Transverse colon (tissue), 4 donors: ENCODE measurements at regions not wholly inside any gene's neighbourhood (a gene's known extent, or its start where the extent isn't known, plus 50 kb on each side); places are given as distances from the start of the nearest gene placed in this dataset.

ENCODE experiments used
- DNase-seq: peaks from one replicate; pipeline ENCODE4 v3.0.0-alpha.2; 2019
- H3K27ac ChIP-seq, 4 donors: fragments of 200-600 bp; sonication (generic); 2 replicates each; pipeline ENCODE4 v1.5.1; 2016 to 2018; ENCODE audit warnings: inconsistent platforms in 4 of 4
- H3K27me3 ChIP-seq: fragments of 200-600 bp; sonication (generic); 2 replicates; pipeline ENCODE4 v1.5.1; 2017; ENCODE audit warnings: inconsistent platforms
- H3K36me3 ChIP-seq, 4 donors: fragments of 200-600 bp; sonication (generic); 2 replicates each; pipeline ENCODE4 v1.5.1; 2017 to 2019; ENCODE audit warnings: inconsistent platforms in 4 of 4
- H3K4me1 ChIP-seq, 4 donors: fragments of 200-600 bp; sonication (generic); 2 replicates each; pipeline ENCODE4 v1.5.1; 2017 to 2020; ENCODE audit warnings: inconsistent platforms in 4 of 4
- H3K4me3 ChIP-seq, 4 donors: fragments of 200-600 bp; sonication (generic); 1 replicate in 1 of 4; 2 replicates in 3 of 4; pipeline versions ENCODE4 v1.5.1 to v1.6.1; 2017 to 2019; ENCODE audit warnings: inconsistent platforms in 4 of 4
- H3K9me3 ChIP-seq, 2 donors: fragments of 200-600 bp; sonication (generic); 2 replicates each; pipeline ENCODE4 v1.5.1; 2017 to 2019; ENCODE audit warnings: inconsistent platforms in 2 of 2
- EP300 ChIP-seq: sonication (generic); formaldehyde crosslinking; IDR thresholded peaks from one replicate; pipeline ENCODE4 v1.6.1; 2017; ENCODE audit warnings: antibody characterized with exemption, low read depth
- POLR2A ChIP-seq: fragments of 450-650 bp; IDR thresholded peaks from one replicate; pipeline ENCODE4 v1.6.1; 2016; ENCODE audit warnings: antibody characterized with exemption, mild to moderate bottlenecking, moderate library complexity
- POLR2AphosphoS5 ChIP-seq, 3 donors: sonication (generic); formaldehyde crosslinking; IDR thresholded peaks; one replicate each; pipeline ENCODE4 v1.6.1; 2016; ENCODE audit warnings: antibody characterized with exemption in 3 of 3
- WGBS, 2 donors: methylation state at CpG; one replicate each; pipeline ENCODE4 v1.1.5; 2018; ENCODE audit warnings: low coverage in 1 of 2; 5-methylcytosine and 5-hydroxymethylcytosine counted together
- in situ Hi-C, 4 donors: fragments of 200-750 bp; cut with MboI; loops; one replicate each; pipeline versions ENCODE4 v1.15.0 to v1.15.1; 2017; ENCODE audit warnings: low sequenced_read_pairs in 3 of 4, low pct_ligation_motif_present in 1 of 4, low pct_unique_long_range_greater_than_20kb in 1 of 4
- intact Hi-C: fragments of 100-400 bp; cut with DNase I; formaldehyde crosslinking; loops from one replicate; pipeline ENCODE4 v1.15.1; 2023; ENCODE audit warnings: low total_unique reads
- TF ChIP-seq, protein P1 (sequence below), 5 experiments: fragments of 200-600 bp in 3 of 5; fragments of 450-650 bp in 2 of 5; sonication (generic) in 3 of 5; IDR thresholded peaks; 1 replicate in 2 of 5; 2 replicates in 3 of 5; pipeline ENCODE4 v1.5.1; 2016 to 2017; ENCODE audit warnings: antibody characterized with exemption in 5 of 5, inconsistent platforms in 3 of 5, mild to moderate bottlenecking in 2 of 5, moderate library complexity in 1 of 5

DNA sequence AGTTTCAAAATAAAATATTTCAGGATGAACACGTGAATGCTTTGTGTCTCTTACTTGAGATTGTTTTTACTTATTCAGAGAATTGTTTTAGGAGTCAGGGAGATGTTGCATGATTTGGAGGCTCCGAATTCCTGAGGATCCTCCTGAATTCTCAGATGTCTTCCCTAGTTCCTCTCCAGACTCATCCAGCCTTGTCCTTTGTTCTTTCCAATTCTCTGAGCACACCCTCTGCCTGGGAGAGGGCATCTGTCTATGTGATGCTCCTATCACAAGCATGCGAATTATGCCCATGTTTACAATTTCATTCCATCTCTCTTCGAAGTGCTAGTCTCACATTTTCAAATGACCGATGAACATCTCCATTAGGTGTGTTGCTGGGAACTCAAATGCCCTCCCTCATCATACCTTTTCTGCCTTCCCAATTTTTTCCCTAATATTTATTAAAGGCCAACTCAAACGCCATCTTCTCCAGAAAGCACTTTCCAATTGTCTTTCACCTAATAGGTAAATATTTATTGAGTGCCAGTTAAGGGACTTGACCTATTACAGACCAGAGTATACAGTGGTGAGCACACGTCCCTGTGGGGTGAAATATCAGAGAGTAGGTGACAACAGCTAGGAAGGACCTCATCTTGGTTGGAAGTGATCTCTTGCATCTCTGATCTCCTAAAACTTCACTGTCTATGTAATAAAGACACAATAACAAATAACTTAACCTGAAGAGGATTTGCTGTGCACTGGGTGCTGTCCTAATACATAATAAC lies 64.4 kb downstream of the ARF6 start:
- no peak overlapping the region for H3K4me3 ChIP-seq
- H3K36me3 ChIP-seq = no peaks in the 10 kb centered on the region
- DNase-seq = no peak
- H3K4me1 ChIP-seq = peaks cover 6 to 38% (median 14%) of the 10 kb centered on the region in 4 donors
- TF ChIP-seq POLR2AphosphoS5 (IDR thresholded peaks at IDR 0.05) (no peak), EP300 (no peak), POLR2A (no peak)
- TF ChIP-seq, protein P1, sequence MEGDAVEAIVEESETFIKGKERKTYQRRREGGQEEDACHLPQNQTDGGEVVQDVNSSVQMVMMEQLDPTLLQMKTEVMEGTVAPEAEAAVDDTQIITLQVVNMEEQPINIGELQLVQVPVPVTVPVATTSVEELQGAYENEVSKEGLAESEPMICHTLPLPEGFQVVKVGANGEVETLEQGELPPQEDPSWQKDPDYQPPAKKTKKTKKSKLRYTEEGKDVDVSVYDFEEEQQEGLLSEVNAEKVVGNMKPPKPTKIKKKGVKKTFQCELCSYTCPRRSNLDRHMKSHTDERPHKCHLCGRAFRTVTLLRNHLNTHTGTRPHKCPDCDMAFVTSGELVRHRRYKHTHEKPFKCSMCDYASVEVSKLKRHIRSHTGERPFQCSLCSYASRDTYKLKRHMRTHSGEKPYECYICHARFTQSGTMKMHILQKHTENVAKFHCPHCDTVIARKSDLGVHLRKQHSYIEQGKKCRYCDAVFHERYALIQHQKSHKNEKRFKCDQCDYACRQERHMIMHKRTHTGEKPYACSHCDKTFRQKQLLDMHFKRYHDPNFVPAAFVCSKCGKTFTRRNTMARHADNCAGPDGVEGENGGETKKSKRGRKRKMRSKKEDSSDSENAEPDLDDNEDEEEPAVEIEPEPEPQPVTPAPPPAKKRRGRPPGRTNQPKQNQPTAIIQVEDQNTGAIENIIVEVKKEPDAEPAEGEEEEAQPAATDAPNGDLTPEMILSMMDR (IDR thresholded peaks at IDR 0.05) = no peak
- no peaks in the 10 kb centered on the region for H3K9me3 ChIP-seq
- in situ Hi-C loops = no loop called here
- no peaks in the 10 kb centered on the region for H3K27me3 ChIP-seq
- H3K27ac ChIP-seq = no peak overlapping the region
- WGBS, 2 donors = 84 to 87% methylated on average over 7 of the region's 7 CpGs
- intact Hi-C loops = no loop called here

DNA sequence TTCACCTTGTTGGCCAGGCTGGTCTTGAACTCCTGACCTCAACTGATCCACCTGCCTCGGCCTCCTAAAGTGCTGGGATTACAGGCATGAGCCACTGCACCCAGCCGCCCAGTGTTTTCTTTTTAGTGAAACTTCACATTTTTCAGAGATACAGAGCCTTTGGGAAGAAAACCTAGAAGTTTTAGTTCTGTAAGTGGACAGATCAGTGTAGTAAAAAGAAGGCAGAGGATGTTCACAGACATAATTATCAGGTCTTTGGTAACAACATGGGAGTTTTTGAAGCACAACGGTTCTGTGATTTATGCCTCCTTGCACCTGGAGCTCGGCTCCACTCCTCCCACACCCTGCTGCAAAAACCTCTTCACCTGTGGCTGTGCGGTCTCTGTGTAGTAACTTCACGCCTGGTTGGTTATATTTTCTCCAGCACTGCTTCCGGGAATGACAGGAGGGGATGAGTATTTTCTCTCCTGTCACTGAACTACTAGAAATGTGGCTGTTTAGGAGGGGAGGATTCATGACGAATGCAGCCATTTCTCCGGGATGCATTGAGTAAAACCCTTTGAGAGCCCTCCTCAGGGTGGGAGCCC lies 67.0 kb downstream of the ARF6 start:
- Histone ChIP-seq H3K9me3 (no peaks in the 10 kb centered on the region), H3K4me3 (no peak overlapping the region), H3K36me3 (no peaks in the 10 kb centered on the region), H3K4me1 (peaks cover 3 to 41% (median 8%) of the 10 kb centered on the region in 4 donors), H3K27me3 (no peaks in the 10 kb centered on the region), H3K27ac (peak overlapping the region; percentile 23 to 69 (median 69))
- intact Hi-C loops (no loop called here), in situ Hi-C loops (no loop called here)
- peak; percentile 77 for DNase-seq
- TF ChIP-seq, protein P1 (IDR thresholded peaks at IDR 0.05) = no peak
- TF ChIP-seq POLR2AphosphoS5 (IDR thresholded peaks at IDR 0.05) = peak in 1 of 3 donors; percentile 37
- WGBS, 2 donors = 32% methylated on average over 9 of the region's 9 CpGs; no CpG with 5 or more reads in 1 of the 2 donors

DNA sequence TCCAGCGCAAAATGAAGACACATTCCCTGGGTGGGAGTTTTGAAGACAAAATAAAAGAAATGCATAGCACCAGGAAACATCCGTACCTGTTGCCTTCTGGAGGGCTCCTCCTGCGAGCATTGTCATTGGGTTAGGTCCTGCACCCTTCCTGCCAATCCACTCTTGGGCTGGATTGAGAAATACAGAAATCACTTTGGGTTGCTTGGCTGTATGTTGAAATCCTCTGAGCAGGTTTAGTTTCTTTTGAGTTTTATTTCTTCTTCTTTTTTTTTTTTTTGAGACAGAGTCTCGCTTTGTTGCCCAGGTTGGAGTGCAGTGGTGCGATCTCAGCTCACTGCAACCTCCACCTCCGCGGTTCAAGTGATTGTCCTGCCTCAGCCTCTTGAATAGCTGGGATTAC lies 67.6 kb downstream of the ARF6 start:
- Histone ChIP-seq H3K9me3 (no peaks in the 10 kb centered on the region), H3K36me3 (no peaks in the 10 kb centered on the region), H3K27ac (peak overlapping the region in 3 of 4 donors; percentile 69), H3K4me1 (peaks cover 6 to 44% (median 10%) of the 10 kb centered on the region in 4 donors), H3K27me3 (no peaks in the 10 kb centered on the region), H3K4me3 (no peak overlapping the region)
- 63 to 86% methylated on average over 3 to 7 of the region's 7 CpGs for WGBS, 2 donors
- no peak for TF ChIP-seq POLR2A
- no peak for TF ChIP-seq POLR2AphosphoS5 (IDR thresholded peaks at IDR 0.05)
- TF ChIP-seq, protein P1 (IDR thresholded peaks at IDR 0.05) = no peak
- TF ChIP-seq EP300 = no peak
- in situ Hi-C loops = no loop called here
- intact Hi-C loops = no loop called here
- no peak for DNase-seq

DNA sequence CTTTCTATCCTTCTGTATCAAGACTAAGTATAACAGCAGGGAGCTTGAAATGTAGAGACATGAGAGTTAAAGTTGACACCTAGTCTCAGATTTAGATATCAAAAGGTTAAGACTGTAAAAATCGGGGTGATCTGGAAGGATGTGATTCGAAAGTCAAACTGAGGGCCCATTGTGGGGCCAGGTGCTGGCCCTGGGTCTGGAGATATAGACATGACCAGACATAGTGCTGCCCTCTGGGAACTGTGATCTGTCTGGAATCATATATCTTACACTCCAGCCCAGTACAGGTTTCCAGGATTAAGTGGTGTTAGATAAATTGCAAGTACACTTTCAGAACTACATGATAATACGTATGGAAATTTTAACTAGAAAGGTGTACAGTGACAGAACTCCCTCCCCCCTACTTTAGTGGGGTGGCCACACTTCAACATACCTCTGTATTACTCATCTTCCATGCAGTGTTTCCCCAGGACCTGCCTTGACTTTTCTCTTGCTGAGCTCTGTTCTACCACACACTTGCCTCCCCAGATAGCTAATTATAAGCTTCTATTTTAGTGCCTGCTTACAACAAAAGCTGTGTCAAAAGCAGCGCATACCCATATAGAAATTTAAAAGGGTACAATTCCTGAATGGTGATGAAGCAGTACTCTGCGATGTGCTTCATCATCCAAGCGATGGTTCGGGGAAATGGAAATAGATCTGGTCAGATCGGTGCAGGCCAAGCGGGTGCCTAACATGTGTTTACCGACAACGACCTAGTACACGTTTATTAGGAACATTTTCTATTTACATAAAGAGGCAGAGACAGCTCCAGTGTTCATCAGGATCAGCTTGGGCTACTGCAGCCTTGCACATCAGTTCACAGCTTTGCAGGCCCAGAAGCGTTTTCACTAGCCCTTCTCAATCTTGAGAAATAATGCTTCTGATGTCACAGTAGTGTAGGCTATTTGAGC lies 68.7 kb downstream of the ARF6 start:
- 82 to 85% methylated on average over 7 to 13 of the region's 13 CpGs for WGBS, 2 donors
- DNase-seq = no peak
- intact Hi-C loops (no loop called here), in situ Hi-C loops (no loop called here)
- H3K36me3 ChIP-seq = no peaks in the 10 kb centered on the region
- H3K9me3 ChIP-seq = no peaks in the 10 kb centered on the region
- no peaks in the 10 kb centered on the region for H3K27me3 ChIP-seq
- peak overlapping the region; percentile 57 to 69 (median 60) for H3K27ac ChIP-seq
- no peak for TF ChIP-seq POLR2AphosphoS5 (IDR thresholded peaks at IDR 0.05)
- TF ChIP-seq, protein P1 (IDR thresholded peaks at IDR 0.05) = no peak
- no peak for TF ChIP-seq POLR2A
- no peak for TF ChIP-seq EP300
- H3K4me1 ChIP-seq = peaks cover 6 to 54% (median 15%) of the 10 kb centered on the region in 4 donors
- no peak overlapping the region for H3K4me3 ChIP-seq
